Thoracic aorta (tissue), 2 donors: ENCODE measurements at regions not wholly inside any gene's neighbourhood (a gene's known extent, or its start where the extent isn't known, plus 50 kb on each side); places are given as distances from the start of the nearest gene placed in this dataset.

Source experiments
- ATAC-seq: fragments of 150-250 bp; one replicate; pipeline ENCODE4 v1.8.0; 2017; ENCODE audit warnings: low read depth; ENCODE audit not compliant: insufficient number of reproducible peaks, low FRiP score
- DNase-seq: peaks from one replicate; pipeline ENCODE4 v3.0.0-alpha.2; 2020; ENCODE audit warnings: low spot score
- H3K27ac ChIP-seq, 2 donors: fragments of 200-600 bp; sonication (generic); 1 replicate in 1 of 2; 2 replicates in 1 of 2; pipeline ENCODE4 v1.5.1; 2016; ENCODE audit warnings: mild to moderate bottlenecking in 2 of 2, moderate library complexity in 2 of 2
- H3K27me3 ChIP-seq: fragments of 200-600 bp; sonication (generic); replicated peaks from 2 replicates; pipeline ENCODE4 v1.6.0; 2016; ENCODE audit warnings: mild to moderate bottlenecking; ENCODE audit not compliant: insufficient read depth
- H3K36me3 ChIP-seq: fragments of 200-600 bp; sonication (generic); one replicate; pipeline ENCODE4 v1.5.1; 2016
- H3K4me1 ChIP-seq, 2 donors: fragments of 200-600 bp; sonication (generic); 1 replicate in 1 of 2; 2 replicates in 1 of 2; pipeline versions ENCODE4 v1.5.1 to v1.6.0; 2016; ENCODE audit warnings: low read depth in 2 of 2, mild to moderate bottlenecking in 1 of 2; ENCODE audit not compliant: control insufficient read depth in 1 of 2
- H3K4me3 ChIP-seq: fragments of 200-600 bp; sonication (generic); 2 replicates; pipeline ENCODE4 v1.5.1; 2016; ENCODE audit warnings: mild to moderate bottlenecking
- H3K9me3 ChIP-seq: fragments of 200-600 bp; sonication (generic); 2 replicates; pipeline ENCODE4 v1.5.1; 2016
- TF ChIP-seq, protein P1 (sequence below): fragments of 200-600 bp; sonication (generic); IDR thresholded peaks from one replicate; pipeline ENCODE4 v1.5.1; 2019; ENCODE audit warnings: antibody characterized with exemption

DNA sequence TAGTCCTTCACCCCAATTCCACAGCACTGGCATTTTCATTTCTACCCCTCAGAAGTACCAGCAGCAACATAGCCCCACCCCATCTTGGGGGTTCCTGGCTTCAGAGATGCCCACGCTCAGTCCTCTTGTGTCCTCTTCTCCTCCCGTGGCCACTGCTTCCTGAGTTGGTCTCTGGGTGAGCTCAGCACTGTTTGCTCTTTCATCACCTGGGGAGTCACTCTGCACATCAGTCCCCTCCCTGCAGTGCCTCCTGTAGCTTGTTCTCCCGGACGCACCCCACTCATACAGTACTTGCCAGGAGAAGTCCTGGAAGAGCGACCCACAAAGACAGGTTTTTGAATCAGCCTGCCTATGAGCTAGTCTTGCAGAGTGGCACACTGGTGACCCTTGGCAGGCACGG is 63.8 kb downstream of the GSC start:
- Histone ChIP-seq H3K36me3 (no peaks in the 10 kb centered on the region), H3K9me3 (no peaks in the 10 kb centered on the region), H3K4me1 (no peaks in the 10 kb centered on the region), H3K27ac (no peak overlapping the region), H3K27me3 (no peaks in the 10 kb centered on the region), H3K4me3 (no peak overlapping the region)
- DNase-seq (no peak), ATAC-seq (no peak)
- TF ChIP-seq, protein P1, sequence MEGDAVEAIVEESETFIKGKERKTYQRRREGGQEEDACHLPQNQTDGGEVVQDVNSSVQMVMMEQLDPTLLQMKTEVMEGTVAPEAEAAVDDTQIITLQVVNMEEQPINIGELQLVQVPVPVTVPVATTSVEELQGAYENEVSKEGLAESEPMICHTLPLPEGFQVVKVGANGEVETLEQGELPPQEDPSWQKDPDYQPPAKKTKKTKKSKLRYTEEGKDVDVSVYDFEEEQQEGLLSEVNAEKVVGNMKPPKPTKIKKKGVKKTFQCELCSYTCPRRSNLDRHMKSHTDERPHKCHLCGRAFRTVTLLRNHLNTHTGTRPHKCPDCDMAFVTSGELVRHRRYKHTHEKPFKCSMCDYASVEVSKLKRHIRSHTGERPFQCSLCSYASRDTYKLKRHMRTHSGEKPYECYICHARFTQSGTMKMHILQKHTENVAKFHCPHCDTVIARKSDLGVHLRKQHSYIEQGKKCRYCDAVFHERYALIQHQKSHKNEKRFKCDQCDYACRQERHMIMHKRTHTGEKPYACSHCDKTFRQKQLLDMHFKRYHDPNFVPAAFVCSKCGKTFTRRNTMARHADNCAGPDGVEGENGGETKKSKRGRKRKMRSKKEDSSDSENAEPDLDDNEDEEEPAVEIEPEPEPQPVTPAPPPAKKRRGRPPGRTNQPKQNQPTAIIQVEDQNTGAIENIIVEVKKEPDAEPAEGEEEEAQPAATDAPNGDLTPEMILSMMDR = no peak

DNA sequence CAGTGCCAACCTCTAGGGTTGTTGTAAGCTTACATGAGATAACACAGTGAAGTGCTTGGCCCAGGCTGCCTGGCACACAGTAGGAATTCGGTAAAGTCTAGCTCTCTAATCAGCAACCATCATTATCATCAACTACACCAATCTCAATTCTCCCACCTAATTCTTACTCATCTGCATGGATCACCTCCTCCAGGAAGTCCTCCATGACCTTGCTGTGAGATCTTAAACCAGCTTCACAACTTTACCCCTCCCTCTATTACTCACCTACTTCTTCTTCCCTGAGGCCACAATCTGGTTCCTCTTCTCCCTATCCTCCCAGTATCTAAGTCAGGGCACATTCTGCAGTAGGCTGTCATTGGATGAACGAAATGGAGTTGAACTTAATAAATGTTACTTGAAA is 67.3 kb downstream of the GSC start:
- Histone ChIP-seq H3K36me3 (no peaks in the 10 kb centered on the region), H3K4me3 (no peak overlapping the region), H3K9me3 (no peaks in the 10 kb centered on the region), H3K27me3 (no peaks in the 10 kb centered on the region), H3K4me1 (no peaks in the 10 kb centered on the region), H3K27ac (no peak overlapping the region)
- no peak for ATAC-seq
- DNase-seq = no peak
- TF ChIP-seq, protein P1 = no peak

DNA sequence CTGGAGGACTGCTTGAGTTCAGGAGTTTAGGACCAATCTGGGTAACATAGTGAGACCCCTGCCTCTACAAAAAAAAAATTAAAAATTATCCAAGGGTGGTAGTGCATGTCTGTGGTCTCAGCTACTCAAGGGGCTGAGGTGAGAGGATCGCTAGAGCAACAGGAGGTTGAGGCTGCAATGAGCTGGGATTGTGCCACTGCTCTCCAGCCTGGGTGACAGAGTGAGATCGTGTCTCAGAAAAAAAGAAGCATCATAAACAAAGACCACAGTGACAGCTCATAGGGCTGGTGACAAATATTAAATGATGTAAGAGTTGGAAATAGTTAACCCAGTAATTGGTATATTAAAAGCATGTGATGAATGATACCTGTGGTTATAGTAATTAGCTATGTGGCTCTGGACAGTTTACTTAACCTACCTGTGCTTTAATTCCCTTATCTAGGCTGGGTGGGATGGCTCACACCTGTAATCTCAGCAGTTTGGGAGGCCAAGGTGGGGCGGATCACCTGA is 68.0 kb downstream of the GSC start:
- DNase-seq (no peak), ATAC-seq (no peak)
- no peaks in the 10 kb centered on the region for H3K4me1 ChIP-seq

DNA sequence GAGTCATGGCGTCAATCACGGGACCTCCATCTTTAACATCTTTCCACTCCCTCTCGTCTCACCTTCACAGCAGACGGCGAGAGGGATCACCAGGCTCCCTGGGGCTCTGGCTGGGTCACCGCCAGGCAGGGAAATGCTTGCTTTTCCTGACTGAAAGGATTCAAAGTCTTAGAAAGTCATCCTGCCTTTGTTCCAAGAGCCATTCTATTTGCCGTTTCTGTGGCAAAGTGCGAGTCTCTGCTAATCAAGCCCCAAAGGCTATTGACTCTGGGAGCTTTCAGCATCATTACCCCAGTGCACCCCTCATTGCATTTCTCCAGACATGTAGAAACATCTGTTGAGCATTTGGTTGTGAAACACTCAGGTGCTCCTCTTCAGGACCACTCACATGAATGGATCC is 69.6 kb downstream of the GSC start:
- Histone ChIP-seq H3K9me3 (no peaks in the 10 kb centered on the region), H3K4me1 (no peaks in the 10 kb centered on the region), H3K4me3 (no peak overlapping the region), H3K36me3 (no peaks in the 10 kb centered on the region), H3K27me3 (no peaks in the 10 kb centered on the region), H3K27ac (no peak overlapping the region)
- DNase-seq (no peak), ATAC-seq (no peak)
- TF ChIP-seq, protein P1 = no peak

More for the DNA sequence above, 68.0 kb downstream of the GSC start:
- no peaks in the 10 kb centered on the region for H3K36me3 ChIP-seq
- H3K9me3 ChIP-seq = no peaks in the 10 kb centered on the region
- no peak overlapping the region for H3K4me3 ChIP-seq
- TF ChIP-seq, protein P1 = no peak
- no peaks in the 10 kb centered on the region for H3K27me3 ChIP-seq
- H3K27ac ChIP-seq = no peak overlapping the region

DNA sequence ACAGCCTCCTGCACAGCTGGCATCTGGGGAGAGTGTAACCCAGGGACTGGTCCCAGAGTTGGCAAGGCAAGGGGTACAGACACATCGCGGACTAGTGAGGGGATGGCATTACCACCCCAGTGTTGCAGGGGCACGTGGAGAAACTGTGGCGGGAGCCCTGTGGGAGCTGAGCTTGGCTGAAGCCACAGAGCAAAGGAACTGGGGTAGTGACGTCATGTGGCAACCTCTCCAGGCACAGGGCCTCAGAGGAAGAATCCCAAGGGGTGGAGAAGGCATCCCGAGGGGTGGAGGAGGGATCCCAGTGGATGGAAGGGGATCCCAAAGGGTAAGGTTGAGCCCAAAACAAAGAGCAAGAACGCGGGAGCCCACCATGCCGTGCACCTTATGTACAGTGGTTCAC is 70.1 kb downstream of the GSC start:
- H3K4me1 ChIP-seq = no peaks in the 10 kb centered on the region
- TF ChIP-seq, protein P1 = no peak
- H3K27me3 ChIP-seq = no peaks in the 10 kb centered on the region
- no peak overlapping the region for H3K4me3 ChIP-seq
- H3K9me3 ChIP-seq = no peaks in the 10 kb centered on the region
- no peaks in the 10 kb centered on the region for H3K36me3 ChIP-seq
- no peak for ATAC-seq
- no peak overlapping the region for H3K27ac ChIP-seq
- DNase-seq = no peak
